Midbrain (tissue), 1 donor: ENCODE measurements at regions not wholly inside any gene's neighbourhood (a gene's known extent, or its start where the extent isn't known, plus 50 kb on each side); places are given as distances from the start of the nearest gene placed in this dataset.

ENCODE experiments used
- DNase-seq: peaks from one replicate; lab custom pipeline; 2025; lab: John Stamatoyannopoulos, UW

DNA sequence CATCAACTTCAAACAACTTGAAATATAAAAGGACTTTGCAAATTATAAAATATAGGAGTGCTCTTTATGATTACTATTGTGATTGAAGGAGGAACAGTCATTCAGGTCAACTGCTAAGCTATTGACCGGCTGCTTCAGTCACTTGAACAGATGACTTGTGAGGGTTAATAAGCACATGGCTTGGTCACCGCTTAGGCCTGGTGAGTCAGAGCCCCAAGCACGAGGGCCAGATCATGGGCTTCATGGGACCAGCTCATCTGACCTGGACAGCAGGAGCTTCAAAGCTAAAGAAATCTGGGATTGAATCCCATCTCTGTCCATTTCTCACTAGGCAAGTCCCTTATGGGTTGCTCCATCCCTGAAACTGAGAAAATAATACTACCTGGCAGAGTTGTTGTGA is 60.4 kb upstream of the ADO start:
- DNase-seq: no peak

DNA sequence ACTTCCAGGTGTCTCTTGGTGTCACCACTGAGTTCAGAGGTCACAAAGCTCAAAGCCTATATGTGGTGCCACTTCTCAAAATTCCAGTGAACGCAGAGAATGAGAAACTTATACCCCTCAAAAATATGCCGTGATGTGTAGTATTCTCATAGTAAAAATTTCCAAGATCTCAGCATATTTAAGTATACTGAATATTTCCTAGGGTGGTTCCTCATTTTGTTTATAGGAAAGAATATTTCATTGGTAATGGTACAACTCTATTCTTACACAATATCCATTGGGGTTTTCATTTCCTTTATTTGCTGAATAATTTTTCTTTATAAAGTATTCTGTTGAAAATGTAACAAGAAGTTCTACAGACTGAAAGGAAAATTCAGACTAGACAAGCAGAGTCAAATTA is 58.9 kb upstream of the ADO start:
- no peak for DNase-seq

DNA sequence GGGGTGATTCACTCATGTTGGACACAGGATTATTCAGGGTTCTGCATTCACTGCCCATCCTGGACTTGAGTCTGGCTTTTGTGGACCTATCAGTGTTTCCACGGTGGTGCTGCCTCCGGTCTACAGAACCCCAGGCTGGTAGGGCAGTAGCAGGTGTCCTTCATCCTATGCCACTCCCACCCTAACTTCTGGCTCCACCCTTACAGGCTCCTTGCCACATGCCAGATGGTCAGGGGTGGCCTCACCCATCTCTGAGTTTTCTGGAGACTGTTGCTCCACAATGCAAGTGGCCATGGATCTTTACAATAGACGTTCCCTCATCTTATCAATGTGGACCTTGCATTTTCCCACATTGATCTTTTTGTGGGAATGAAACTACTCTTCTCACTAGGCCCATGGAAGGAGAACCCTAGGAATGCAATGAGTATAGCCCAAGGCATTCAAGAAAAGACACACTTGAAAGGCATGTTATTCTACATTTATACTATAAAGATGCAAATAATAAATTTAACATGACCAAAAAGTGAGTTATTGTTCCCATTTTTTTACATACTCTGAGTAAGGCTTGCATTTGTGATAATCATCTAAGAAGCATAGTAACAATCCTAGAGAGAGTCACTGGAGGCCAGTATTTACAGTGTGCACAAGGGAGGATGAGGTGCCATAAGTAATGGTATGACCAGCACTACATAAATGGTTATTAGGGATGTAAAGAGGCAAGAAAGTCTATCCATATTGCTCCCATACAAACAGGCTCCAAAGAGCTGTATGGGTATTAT is 57.4 kb upstream of the ADO start:
- no peak for DNase-seq

DNA sequence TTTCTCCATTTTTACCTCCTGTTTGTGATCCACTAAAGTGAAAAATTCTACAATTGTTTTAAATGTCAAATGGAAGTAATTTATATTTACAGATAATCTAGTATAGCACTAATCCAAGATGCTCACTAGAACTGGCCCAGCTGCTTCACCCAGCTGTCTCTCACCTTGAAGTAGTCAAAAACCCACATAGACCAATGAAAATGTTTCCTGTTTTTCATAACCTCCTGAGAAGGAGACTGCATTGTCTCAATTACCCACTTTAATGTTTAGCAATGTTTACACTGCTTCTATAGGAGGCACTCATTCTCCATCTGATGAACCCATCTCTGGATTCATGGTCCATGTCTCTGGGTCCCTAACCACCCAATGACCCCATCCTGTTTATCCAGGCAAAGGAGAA is 56.1 kb upstream of the ADO start:
- DNase-seq: no peak

DNA sequence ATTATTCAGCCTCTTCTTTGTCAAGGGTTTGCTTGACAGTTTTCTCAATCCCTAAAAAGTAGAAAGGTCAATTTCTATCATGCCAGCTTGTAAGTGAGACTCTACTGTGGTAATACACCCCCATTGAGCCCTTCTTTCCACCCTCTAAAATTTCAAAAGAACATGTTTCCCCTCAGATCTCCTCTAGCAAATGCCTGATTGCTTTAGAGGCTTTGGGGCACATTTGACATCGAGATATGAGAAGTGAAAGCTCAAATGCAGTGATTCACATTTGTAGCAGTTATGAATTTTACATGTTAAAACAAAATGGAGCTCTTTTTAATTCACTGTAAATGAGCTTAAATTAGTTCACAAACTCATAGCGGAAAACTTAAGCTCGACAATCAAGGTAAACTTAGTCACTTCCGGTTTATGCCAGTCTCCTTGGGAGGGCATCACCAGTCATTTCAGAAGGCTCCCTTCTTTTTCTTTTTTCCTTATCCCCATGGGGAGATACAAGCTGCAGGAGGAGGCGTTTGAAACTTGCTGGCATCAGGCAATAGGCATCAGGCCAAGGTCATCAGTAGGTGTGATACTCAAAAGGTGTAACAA is 55.3 kb upstream of the ADO start:
- DNase-seq: no peak
